ENCODE measurements at regions not wholly inside any gene's neighbourhood (a gene's known extent, or its start where the extent isn't known, plus 50 kb on each side); places are given as distances from the start of the nearest gene placed in this dataset.

DNA sequence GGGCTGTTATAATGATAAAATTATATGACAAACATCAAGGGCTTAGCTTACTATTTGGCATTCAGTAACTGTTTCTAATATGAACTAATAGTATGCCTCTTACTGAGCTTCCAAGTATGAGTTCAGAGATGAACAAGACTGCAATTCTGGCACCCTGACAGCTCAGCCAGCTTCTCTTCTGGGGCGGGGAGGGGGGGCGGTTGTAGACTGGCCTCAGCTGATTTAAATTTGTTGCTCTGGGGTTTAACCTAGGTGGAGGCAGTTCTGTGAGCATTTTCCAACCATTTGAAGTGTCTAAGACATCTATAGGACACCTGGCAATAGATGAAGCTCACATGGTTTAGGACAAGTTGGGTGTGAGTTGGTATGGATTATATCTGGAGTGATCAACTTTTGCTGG is 401.9 kb downstream of the QKI start:
- intact Hi-C loops (cut with micrococcal nuclease): no loop called here
- ATAC-seq (no peak), DNase-seq (ENCODE audit: low read depth, low spot score) (no peak)
- Histone ChIP-seq H3K9me2 (ENCODE audit: insufficient read depth) (no peaks in the 10 kb centered on the region), H3K36me3 (ENCODE audit: control insufficient read depth in 1 of 2, insufficient read depth in 2 of 2, low read length in 2 of 2) (no peaks in the 10 kb centered on the region; a peak in 1 of 4 replicates), H3K9ac (ENCODE audit: low read length) (no peak overlapping the region), H3K4me3 (replicated peaks in 1 of 2; ENCODE audit: low read depth in 1 of 2, low read length in 2 of 2) (no peak overlapping the region), H3K27me3 (ENCODE audit: insufficient read depth, low read length) (no peaks in the 10 kb centered on the region), H3K79me2 (ENCODE audit: insufficient read depth, low read length) (no peaks in the 10 kb centered on the region), H3K27ac (ENCODE audit: low read depth, low read length) (no peak overlapping the region), H4K20me1 (ENCODE audit: insufficient read depth) (no peaks in the 10 kb centered on the region), H3K4me1 (ENCODE audit: control insufficient read depth in 1 of 2, insufficient read depth in 2 of 2, low read length in 2 of 2) (no peaks in the 10 kb centered on the region), H2AFZ (ENCODE audit: low read depth, low read length, poor library complexity, severe bottlenecking) (no peak overlapping the region), H3K4me2 (ENCODE audit: low read length) (no peak overlapping the region), H3K9me3 (ENCODE audit: control insufficient read depth in 1 of 2, insufficient read depth in 1 of 2, low read depth in 1 of 2, low read length in 2 of 2) (no peaks in the 10 kb centered on the region)
- BruUV-seq (replicated peaks): no TSS peak
- TF ChIP-seq, protein P1, sequence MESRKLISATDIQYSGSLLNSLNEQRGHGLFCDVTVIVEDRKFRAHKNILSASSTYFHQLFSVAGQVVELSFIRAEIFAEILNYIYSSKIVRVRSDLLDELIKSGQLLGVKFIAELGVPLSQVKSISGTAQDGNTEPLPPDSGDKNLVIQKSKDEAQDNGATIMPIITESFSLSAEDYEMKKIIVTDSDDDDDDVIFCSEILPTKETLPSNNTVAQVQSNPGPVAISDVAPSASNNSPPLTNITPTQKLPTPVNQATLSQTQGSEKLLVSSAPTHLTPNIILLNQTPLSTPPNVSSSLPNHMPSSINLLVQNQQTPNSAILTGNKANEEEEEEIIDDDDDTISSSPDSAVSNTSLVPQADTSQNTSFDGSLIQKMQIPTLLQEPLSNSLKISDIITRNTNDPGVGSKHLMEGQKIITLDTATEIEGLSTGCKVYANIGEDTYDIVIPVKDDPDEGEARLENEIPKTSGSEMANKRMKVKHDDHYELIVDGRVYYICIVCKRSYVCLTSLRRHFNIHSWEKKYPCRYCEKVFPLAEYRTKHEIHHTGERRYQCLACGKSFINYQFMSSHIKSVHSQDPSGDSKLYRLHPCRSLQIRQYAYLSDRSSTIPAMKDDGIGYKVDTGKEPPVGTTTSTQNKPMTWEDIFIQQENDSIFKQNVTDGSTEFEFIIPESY (IDR thresholded peaks at IDR 0.05; ENCODE audit: extremely low read depth, insufficient replicate concordance, low read length): no peak
- TF ChIP-seq, protein P2, sequence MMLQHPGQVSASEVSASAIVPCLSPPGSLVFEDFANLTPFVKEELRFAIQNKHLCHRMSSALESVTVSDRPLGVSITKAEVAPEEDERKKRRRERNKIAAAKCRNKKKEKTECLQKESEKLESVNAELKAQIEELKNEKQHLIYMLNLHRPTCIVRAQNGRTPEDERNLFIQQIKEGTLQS (IDR thresholded peaks at IDR 0.05): no peak
- TF ChIP-seq ZNF274 (IDR thresholded peaks at IDR 0.05; ENCODE audit: low read depth, low read length) (no peak), ZFX (IDR thresholded peaks at IDR 0.05) (no peak), SRF (IDR thresholded peaks at IDR 0.05; ENCODE audit: low read depth) (no peak), RAD21 (IDR thresholded peaks at IDR 0.05; ENCODE audit: low read depth) (no peak), CEBPB (IDR thresholded peaks at IDR 0.05; ENCODE audit: low read depth) (no peak), FOSL1 (IDR thresholded peaks at IDR 0.05; ENCODE audit: low read depth) (no peak), YY1 (IDR thresholded peaks at IDR 0.05; ENCODE audit: extremely low read depth, insufficient replicate concordance, low read depth, low read length) (no peak)
- POLR2A ChIA-PET: no interaction called here
- RAD21 ChIA-PET (ENCODE audit: low non-redundant PET in 1 of 2, low total read pairs in 2 of 2, uncharacterized antibody in 2 of 2, unreplicated experiment in 2 of 2): no interaction called here
- CTCF ChIA-PET: no interaction called here

- Histone ChIP-seq H3K79me2 (ENCODE audit: insufficient read depth, low read length) (no peaks in the 10 kb centered on the region), H3K27ac (ENCODE audit: low read depth, low read length) (no peak overlapping the region), H4K20me1 (ENCODE audit: insufficient read depth) (no peaks in the 10 kb centered on the region), H2AFZ (ENCODE audit: low read depth, low read length, poor library complexity, severe bottlenecking) (no peak overlapping the region), H3K4me1 (ENCODE audit: control insufficient read depth in 1 of 2, insufficient read depth in 2 of 2, low read length in 2 of 2) (no peaks in the 10 kb centered on the region), H3K36me3 (ENCODE audit: control insufficient read depth in 1 of 2, insufficient read depth in 2 of 2, low read length in 2 of 2) (no peaks in the 10 kb centered on the region; a peak in 1 of 4 replicates), H3K9me2 (ENCODE audit: insufficient read depth) (no peaks in the 10 kb centered on the region), H3K9ac (ENCODE audit: low read length) (no peak overlapping the region), H3K4me2 (ENCODE audit: low read length) (no peak overlapping the region), H3K4me3 (replicated peaks in 1 of 2; ENCODE audit: low read depth in 1 of 2, low read length in 2 of 2) (no peak overlapping the region), H3K9me3 (ENCODE audit: control insufficient read depth in 1 of 2, insufficient read depth in 1 of 2, low read depth in 1 of 2, low read length in 2 of 2) (no peaks in the 10 kb centered on the region), H3K27me3 (ENCODE audit: insufficient read depth, low read length) (no peaks in the 10 kb centered on the region)
- ChIA-PET RAD21 (ENCODE audit: low non-redundant PET in 1 of 2, low total read pairs in 2 of 2, uncharacterized antibody in 2 of 2, unreplicated experiment in 2 of 2) (no interaction called here), CTCF (no interaction called here), POLR2A (no interaction called here)
- intact Hi-C loops (cut with micrococcal nuclease): no loop called here
- DNase-seq (ENCODE audit: low read depth, low spot score) (no peak), ATAC-seq (no peak)
- BruUV-seq (replicated peaks): no TSS peak
- TF ChIP-seq SIN3A (IDR thresholded peaks at IDR 0.05; ENCODE audit: low read depth) (no peak), EGR1 (IDR thresholded peaks at IDR 0.05; ENCODE audit: low read depth) (no peak), SRF (IDR thresholded peaks at IDR 0.05; ENCODE audit: low read depth) (no peak), EZH2 (IDR thresholded peaks at IDR 0.05) (no peak), RAD21 (IDR thresholded peaks at IDR 0.05; ENCODE audit: low read depth) (no peak), TCF7L2 (IDR thresholded peaks at IDR 0.05; ENCODE audit: borderline replicate concordance, extremely low read depth, insufficient read depth, insufficient read length) (no peak), SP1 (IDR thresholded peaks at IDR 0.05; ENCODE audit: low read depth) (no peak), POLR2AphosphoS5 (IDR thresholded peaks at IDR 0.05; ENCODE audit: low read depth, low read length) (no peak), POLR2A (IDR thresholded peaks at IDR 0.05; ENCODE audit: borderline replicate concordance, extremely low read depth, insufficient read depth, insufficient read length) (no peak), YY1 (IDR thresholded peaks at IDR 0.05; ENCODE audit: extremely low read depth, insufficient replicate concordance, low read depth, low read length) (no peak), CBX3 (IDR thresholded peaks at IDR 0.05; ENCODE audit: low read depth) (no peak), CEBPB (IDR thresholded peaks at IDR 0.05; ENCODE audit: low read depth) (no peak), JUND (IDR thresholded peaks at IDR 0.05) (no peak), ZFX (IDR thresholded peaks at IDR 0.05) (no peak)
- TF ChIP-seq, protein P1 (IDR thresholded peaks at IDR 0.05; ENCODE audit: extremely low read depth, insufficient replicate concordance, low read length): no peak
- TF ChIP-seq, protein P2 (IDR thresholded peaks at IDR 0.05): no peak
Measured at GRCh38 chr6:163815796-163816195, 401.3 kb downstream of the QKI start.
